ENCODE measurements at regions not wholly inside any gene's neighbourhood (a gene's known extent, or its start where the extent isn't known, plus 50 kb on each side); places are given as distances from the start of the nearest gene placed in this dataset.
"Not testable (repeated sequence)": the region's sequence is repeated elsewhere in the genome, so short reads cannot be mapped to it uniquely, and the experiment has no call there.

GRCh38 chr16:82287937-82288336, 117.9 kb upstream of the MPHOSPH6 start:
- TF ChIP-seq, protein P1, sequence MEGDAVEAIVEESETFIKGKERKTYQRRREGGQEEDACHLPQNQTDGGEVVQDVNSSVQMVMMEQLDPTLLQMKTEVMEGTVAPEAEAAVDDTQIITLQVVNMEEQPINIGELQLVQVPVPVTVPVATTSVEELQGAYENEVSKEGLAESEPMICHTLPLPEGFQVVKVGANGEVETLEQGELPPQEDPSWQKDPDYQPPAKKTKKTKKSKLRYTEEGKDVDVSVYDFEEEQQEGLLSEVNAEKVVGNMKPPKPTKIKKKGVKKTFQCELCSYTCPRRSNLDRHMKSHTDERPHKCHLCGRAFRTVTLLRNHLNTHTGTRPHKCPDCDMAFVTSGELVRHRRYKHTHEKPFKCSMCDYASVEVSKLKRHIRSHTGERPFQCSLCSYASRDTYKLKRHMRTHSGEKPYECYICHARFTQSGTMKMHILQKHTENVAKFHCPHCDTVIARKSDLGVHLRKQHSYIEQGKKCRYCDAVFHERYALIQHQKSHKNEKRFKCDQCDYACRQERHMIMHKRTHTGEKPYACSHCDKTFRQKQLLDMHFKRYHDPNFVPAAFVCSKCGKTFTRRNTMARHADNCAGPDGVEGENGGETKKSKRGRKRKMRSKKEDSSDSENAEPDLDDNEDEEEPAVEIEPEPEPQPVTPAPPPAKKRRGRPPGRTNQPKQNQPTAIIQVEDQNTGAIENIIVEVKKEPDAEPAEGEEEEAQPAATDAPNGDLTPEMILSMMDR (conservative IDR thresholded peaks at IDR 0.05; ENCODE audit: low read depth) = no peak
- ChIA-PET POLR2A (ENCODE audit: low non-redundant PET) (no interaction called here), CTCF (interaction anchor here (0.6 kb wide), 1 partner anchor 166 kb away, joined by 3 read pairs; no protein-coding TSS in a partner anchor)
- DNase-seq (ENCODE audit: low spot score) = no peak
- H3K27ac ChIP-seq = no peak overlapping the region

GRCh38 chr16:82282662-82283061, 112.6 kb upstream of the MPHOSPH6 start:
- no peak overlapping the region for H3K27ac ChIP-seq
- TF ChIP-seq, protein P1 (conservative IDR thresholded peaks at IDR 0.05; ENCODE audit: low read depth) = no peak
- no peak for DNase-seq (ENCODE audit: low spot score)
- POLR2A ChIA-PET (ENCODE audit: low non-redundant PET) = no interaction called here
- CTCF ChIA-PET = no interaction called here

- POLR2A ChIA-PET (ENCODE audit: low non-redundant PET) = no interaction called here
- no peak overlapping the region for H3K27ac ChIP-seq
- TF ChIP-seq, protein P1 (conservative IDR thresholded peaks at IDR 0.05; ENCODE audit: low read depth) = no peak
- DNase-seq (ENCODE audit: low spot score) = no peak
- CTCF ChIA-PET = no interaction called here
Measured at GRCh38 chr16:82281544-82281943, 111.5 kb upstream of the MPHOSPH6 start.

- POLR2A ChIA-PET (ENCODE audit: low non-redundant PET) = no interaction called here
- no peak overlapping the region for H3K27ac ChIP-seq
- TF ChIP-seq, protein P1 (conservative IDR thresholded peaks at IDR 0.05; ENCODE audit: low read depth) = no peak
- no peak for DNase-seq (ENCODE audit: low spot score)
- CTCF ChIA-PET = no interaction called here
Measured at GRCh38 chr16:82280867-82281266, 110.8 kb upstream of the MPHOSPH6 start.

DNA sequence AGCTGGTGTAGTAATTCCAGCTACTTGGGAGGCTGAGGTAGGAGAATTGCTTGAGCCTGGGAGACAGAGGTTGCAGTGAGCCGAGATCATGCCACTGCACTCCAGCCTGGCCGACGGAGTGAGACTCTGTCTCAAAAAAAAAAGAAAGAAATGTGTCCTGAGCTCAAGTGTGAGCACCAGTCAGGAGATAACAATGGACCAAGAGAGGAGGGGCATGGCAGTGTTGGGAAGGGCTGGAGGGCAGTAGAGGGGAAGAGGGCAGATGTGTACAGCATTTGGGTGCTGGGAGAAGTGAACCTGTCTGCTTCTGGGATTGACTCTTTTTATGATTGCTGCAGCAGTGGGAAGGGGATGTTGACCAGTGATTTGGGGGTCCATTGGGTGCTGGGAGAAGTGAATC, 105.3 kb upstream of the MPHOSPH6 start:
- POLR2A ChIA-PET (ENCODE audit: low non-redundant PET); CTCF ChIA-PET; DNase-seq (ENCODE audit: low spot score); H3K27ac ChIP-seq: not testable (repeated sequence)

GRCh38 chr16:82271636-82272035, 101.6 kb upstream of the MPHOSPH6 start:
- DNase-seq (ENCODE audit: low spot score) = no peak
- CTCF ChIA-PET = interaction anchor here (0.6 kb wide), 1 partner anchor 145 kb away, joined by 3 read pairs; no protein-coding TSS in a partner anchor

GRCh38 chr16:82267675-82268074, 97.7 kb upstream of the MPHOSPH6 start:
- H3K27ac ChIP-seq; DNase-seq (ENCODE audit: low spot score); POLR2A ChIA-PET (ENCODE audit: low non-redundant PET); CTCF ChIA-PET: not testable (repeated sequence)

More at GRCh38 chr16:82271636-82272035, 101.6 kb upstream of the MPHOSPH6 start:
- POLR2A ChIA-PET (ENCODE audit: low non-redundant PET) = no interaction called here
- H3K27ac ChIP-seq = no peak overlapping the region
- TF ChIP-seq, protein P1 (conservative IDR thresholded peaks at IDR 0.05; ENCODE audit: low read depth) = no peak

- no peak overlapping the region for H3K27ac ChIP-seq
- TF ChIP-seq, protein P1 (conservative IDR thresholded peaks at IDR 0.05; ENCODE audit: low read depth) = no peak
- ChIA-PET POLR2A (ENCODE audit: low non-redundant PET) (no interaction called here), CTCF (no interaction called here)
- DNase-seq (ENCODE audit: low spot score) = no peak
Measured at GRCh38 chr16:82265809-82266208, 95.8 kb upstream of the MPHOSPH6 start.
